ENCODE measurements at regions not wholly inside any gene's neighbourhood (a gene's known extent, or its start where the extent isn't known, plus 50 kb on each side); places are given as distances from the start of the nearest gene placed in this dataset.

GRCh38 chr5:167442922-167443321, 848.5 kb upstream of the WWC1 start:
- no peak for DNase-seq (ENCODE audit: extremely low read depth, insufficient read length)
- no peaks in the 10 kb centered on the region for H3K27me3 ChIP-seq (replicated peaks; ENCODE audit: control insufficient read depth, insufficient read depth, low read length)
- H3K36me3 ChIP-seq (ENCODE audit: control insufficient read depth, insufficient read depth, low read length) = no peaks in the 10 kb centered on the region
- no peak for TF ChIP-seq CTCF (IDR thresholded peaks at IDR 0.05; ENCODE audit: insufficient read depth, low read length, poor library complexity, severe bottlenecking)
- no peak overlapping the region for H3K4me3 ChIP-seq (replicated peaks; ENCODE audit: low read depth, low read length)

GRCh38 chr5:167447466-167448375, 843.7 kb upstream of the WWC1 start:
- no peaks in the 10 kb centered on the region for H3K36me3 ChIP-seq (ENCODE audit: control insufficient read depth, insufficient read depth, low read length)
- no peak for TF ChIP-seq CTCF (IDR thresholded peaks at IDR 0.05; ENCODE audit: insufficient read depth, low read length, poor library complexity, severe bottlenecking)
- no peak overlapping the region for H3K4me3 ChIP-seq (replicated peaks; ENCODE audit: low read depth, low read length)
- H3K27me3 ChIP-seq (replicated peaks; ENCODE audit: control insufficient read depth, insufficient read depth, low read length) = no peaks in the 10 kb centered on the region
- DNase-seq (ENCODE audit: extremely low read depth, insufficient read length) = no peak

GRCh38 chr5:167448376-167448775, 843.1 kb upstream of the WWC1 start:
- Histone ChIP-seq H3K27me3 (replicated peaks; ENCODE audit: control insufficient read depth, insufficient read depth, low read length) (no peaks in the 10 kb centered on the region), H3K36me3 (ENCODE audit: control insufficient read depth, insufficient read depth, low read length) (no peaks in the 10 kb centered on the region), H3K4me3 (replicated peaks; ENCODE audit: low read depth, low read length) (no peak overlapping the region)
- no peak for DNase-seq (ENCODE audit: extremely low read depth, insufficient read length)
- TF ChIP-seq CTCF (IDR thresholded peaks at IDR 0.05; ENCODE audit: insufficient read depth, low read length, poor library complexity, severe bottlenecking) = no peak

GRCh38 chr5:167451076-167451475, 840.4 kb upstream of the WWC1 start:
- H3K27me3 ChIP-seq (replicated peaks; ENCODE audit: control insufficient read depth, insufficient read depth, low read length) = no peaks in the 10 kb centered on the region
- no peaks in the 10 kb centered on the region for H3K36me3 ChIP-seq (ENCODE audit: control insufficient read depth, insufficient read depth, low read length)
- DNase-seq (ENCODE audit: extremely low read depth, insufficient read length) = no peak
- no peak overlapping the region for H3K4me3 ChIP-seq (replicated peaks; ENCODE audit: low read depth, low read length)
- TF ChIP-seq CTCF (IDR thresholded peaks at IDR 0.05; ENCODE audit: insufficient read depth, low read length, poor library complexity, severe bottlenecking) = no peak

GRCh38 chr5:167452136-167452535, 839.3 kb upstream of the WWC1 start:
- no peak for DNase-seq (ENCODE audit: extremely low read depth, insufficient read length)
- H3K36me3 ChIP-seq (ENCODE audit: control insufficient read depth, insufficient read depth, low read length) = no peaks in the 10 kb centered on the region
- no peaks in the 10 kb centered on the region for H3K27me3 ChIP-seq (replicated peaks; ENCODE audit: control insufficient read depth, insufficient read depth, low read length)
- no peak for TF ChIP-seq CTCF (IDR thresholded peaks at IDR 0.05; ENCODE audit: insufficient read depth, low read length, poor library complexity, severe bottlenecking)
- no peak overlapping the region for H3K4me3 ChIP-seq (replicated peaks; ENCODE audit: low read depth, low read length)
